Right lobe of liver (tissue), 4 donors: ENCODE measurements at regions not wholly inside any gene's neighbourhood (a gene's known extent, or its start where the extent isn't known, plus 50 kb on each side); places are given as distances from the start of the nearest gene placed in this dataset.

Experiments used
- CTCF ChIP-seq, 4 donors: fragments of 200-600 bp in 3 of 4; fragments of 450-650 bp in 1 of 4; IDR thresholded peaks; one replicate each; pipeline versions ENCODE4 v1.5.1 to v1.8.0; 2016 to 2022; ENCODE audit warnings: antibody characterized with exemption in 4 of 4, mild to moderate bottlenecking in 2 of 4
- POLR2A ChIP-seq: fragments of 450-650 bp; IDR thresholded peaks from one replicate; pipeline ENCODE4 v1.6.1; 2017; ENCODE audit warnings: antibody characterized with exemption, mild to moderate bottlenecking
- donor health status: DM: no; HTN: no; CAD: no.
- donor health status: DM: no; HTN: no; CAD: no.
- donor health status: DM: no; HTN: yes; CAD: no.

DNA sequence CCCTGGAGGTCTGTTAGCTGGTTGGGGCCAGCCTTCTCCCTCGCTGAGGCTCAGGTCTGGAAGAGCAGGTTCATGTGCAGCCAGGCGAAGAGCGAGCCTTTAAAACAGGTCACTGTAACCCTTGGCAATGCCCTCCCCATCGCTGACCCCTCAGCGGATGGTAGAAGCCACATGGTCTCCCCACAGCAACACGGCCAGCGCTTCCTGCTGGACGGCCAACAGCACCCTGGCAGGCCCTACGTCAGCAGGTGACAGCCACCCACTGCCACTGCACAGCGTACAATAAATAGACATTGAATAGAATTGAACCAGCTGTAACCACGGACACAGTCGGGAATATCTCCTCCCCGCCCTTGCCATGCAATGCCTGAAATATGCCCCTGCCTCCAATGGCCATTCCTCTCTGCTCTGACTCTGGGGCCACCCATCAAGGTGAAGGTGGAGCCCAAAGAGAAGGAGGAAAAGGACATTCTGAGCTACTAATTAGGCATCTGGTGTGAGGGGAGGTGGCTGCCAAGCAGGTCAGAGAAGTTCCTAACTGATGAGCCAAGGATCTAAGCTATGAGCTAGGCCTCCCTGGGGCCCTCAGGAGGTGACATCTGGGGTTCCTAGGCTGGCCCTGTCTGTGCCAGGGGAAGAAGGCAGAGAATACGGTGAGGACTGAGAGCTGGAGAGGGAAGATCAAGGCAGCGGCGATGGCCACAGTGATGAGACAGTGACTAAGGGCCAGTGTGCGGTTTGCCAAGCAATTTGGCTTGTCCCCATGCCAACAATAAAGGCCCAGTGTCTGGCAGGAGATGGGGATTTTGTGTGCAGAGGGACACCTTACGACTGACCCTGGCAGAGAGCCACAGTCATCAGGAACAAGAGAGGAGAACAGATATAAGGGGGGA, 202.3 kb downstream of the BCOR start:
- TF ChIP-seq CTCF (IDR thresholded peaks at IDR 0.05) (no peak), POLR2A (no peak)
